Stimulated activated CD8-positive, alpha-beta memory T cell treated with anti-CD3 and anti-CD28 coated beads, Interleukin-4, amount 100 ng/mL, for 24 hours (primary cell): ENCODE measurements at regions not wholly inside any gene's neighbourhood (a gene's known extent, or its start where the extent isn't known, plus 50 kb on each side); places are given as distances from the start of the nearest gene placed in this dataset.

ENCODE experiments used
- DNase-seq: peaks from one replicate; pipeline ENCODE4 v3.0.0-alpha.2; 2020; ENCODE audit warnings: low read depth

DNA sequence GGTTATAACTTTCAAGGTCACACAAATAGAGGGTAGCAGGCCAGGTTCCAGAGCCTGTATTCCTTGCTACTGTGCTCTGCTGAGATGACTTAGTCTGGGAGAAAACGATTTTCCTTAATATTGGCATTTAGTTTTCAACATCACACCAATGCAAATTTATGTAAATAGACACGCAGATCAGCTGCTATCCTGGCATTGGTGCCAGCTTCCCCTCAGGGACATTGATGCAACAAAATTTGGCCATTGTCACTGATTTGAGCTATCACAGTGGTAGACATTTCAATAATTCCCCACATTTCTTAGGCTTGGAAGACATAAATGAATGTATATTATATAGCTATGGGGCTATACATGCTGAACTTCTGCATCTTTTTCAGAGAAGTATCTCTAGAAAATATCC lies 71.6 kb upstream of the ASTN2 start:
- DNase-seq = no peak

DNA sequence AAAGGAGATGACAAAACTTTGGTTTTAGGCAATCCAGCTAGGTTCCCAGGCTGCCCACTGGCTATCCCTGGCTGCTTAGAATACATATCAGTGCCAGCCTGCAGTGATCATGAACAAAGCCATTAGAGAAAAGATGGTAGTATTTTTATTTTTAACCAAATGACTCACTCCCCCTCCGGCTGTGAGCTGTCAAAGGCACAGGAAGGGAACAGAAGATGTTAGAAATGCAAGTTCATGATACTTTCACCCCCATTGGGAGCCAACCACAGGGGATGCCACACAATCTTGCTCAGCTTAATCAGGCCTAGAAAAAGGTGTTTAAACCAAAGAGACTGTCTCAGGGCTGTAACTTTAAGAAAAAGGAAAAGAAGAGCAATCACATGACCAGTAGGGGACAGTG lies 70.3 kb upstream of the ASTN2 start:
- no peak for DNase-seq

GRCh38 chr9:117480729-117481128 lies 65.9 kb upstream of the ASTN2 start:
- DNase-seq = no peak

- no peak for DNase-seq
Observed at GRCh38 chr9:117480253-117480652, 65.4 kb upstream of the ASTN2 start.

- no peak for DNase-seq
Observed at GRCh38 chr9:117473293-117473692, 58.4 kb upstream of the ASTN2 start.

- DNase-seq = no peak
Observed at GRCh38 chr9:117470902-117471301, 56.0 kb upstream of the ASTN2 start.

DNA sequence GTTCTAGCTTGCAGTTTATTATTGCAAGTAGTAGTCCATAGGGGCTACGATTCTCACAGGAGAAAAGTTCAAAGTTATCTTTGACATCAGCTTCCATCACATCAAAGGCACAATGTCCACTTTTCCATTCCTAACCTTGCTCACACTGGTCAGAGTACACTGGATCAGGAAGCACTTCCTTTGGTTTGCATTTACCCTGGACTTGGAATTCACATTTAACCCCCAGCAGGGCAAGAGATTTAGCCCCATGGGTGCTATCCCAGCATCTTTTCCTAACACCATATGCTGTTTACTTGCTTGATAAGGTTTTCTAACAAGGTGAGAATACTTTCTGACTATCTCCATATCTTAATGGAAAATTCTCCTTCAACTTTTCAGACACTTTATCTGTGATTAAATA lies 55.6 kb upstream of the ASTN2 start:
- DNase-seq = no peak

DNA sequence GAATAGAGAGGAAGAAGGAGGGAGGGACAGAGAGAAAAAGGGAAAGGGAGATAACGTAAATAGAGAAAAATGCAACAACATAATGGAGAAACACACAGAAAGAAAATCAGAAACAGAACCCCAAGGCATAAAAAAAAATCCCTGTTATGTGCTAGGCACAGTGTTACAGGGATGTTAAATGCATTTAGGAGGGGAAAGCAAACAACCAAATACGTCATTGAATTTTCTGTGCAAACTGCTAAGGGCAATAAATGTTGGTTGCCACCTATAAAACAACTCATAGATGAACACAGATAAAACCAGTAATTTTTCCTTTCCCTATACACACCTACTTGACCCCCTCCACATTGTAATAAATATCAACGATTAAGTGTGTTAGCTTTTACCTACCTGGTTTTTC lies 51.3 kb upstream of the ASTN2 start:
- DNase-seq = no peak

GRCh38 chr9:117465706-117466105 lies 50.8 kb upstream of the ASTN2 start:
- DNase-seq = no peak

DNA sequence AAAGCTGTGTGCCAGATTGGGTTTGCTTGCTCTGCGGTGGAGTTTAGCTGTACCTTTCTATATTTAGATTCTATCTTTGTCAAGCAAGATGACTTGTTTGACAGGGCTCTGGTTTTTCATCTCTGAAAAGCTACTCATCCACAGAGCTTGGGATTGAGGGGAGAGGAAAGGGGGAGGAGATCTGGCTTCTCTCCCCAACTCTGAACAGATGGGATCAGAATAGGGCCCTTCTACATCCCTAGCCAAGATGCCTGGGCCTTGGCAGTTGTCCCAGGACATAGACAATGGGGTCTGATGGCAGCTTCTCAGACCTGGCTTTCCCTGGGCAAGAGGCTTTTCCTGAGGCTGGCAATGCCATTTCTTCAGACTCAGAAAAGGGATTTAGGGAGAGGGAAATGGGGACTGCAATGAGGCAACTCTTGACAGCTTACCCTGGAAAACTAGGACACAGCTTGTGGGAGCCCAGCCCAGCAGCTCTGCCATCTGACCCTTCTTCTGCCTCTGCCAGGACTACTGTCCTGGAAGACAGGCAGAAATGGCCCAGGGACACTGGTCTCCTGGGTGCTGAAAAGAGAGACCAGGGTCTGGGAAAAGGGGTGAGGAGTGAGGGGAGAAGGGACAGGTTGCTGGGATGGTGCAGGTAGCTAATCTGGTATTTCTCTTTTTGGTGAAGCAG lies 50.2 kb upstream of the ASTN2 start:
- DNase-seq = no peak
